ENCODE measurements at regions not wholly inside any gene's neighbourhood (a gene's known extent, or its start where the extent isn't known, plus 50 kb on each side); places are given as distances from the start of the nearest gene placed in this dataset.
"Not testable (repeated sequence)": the region's sequence is repeated elsewhere in the genome, so short reads cannot be mapped to it uniquely, and the experiment has no call there.

GRCh38 chr13:63351081-63351480, 1935.4 kb upstream of the PCDH20 start:
- no peak for DNase-seq

DNA sequence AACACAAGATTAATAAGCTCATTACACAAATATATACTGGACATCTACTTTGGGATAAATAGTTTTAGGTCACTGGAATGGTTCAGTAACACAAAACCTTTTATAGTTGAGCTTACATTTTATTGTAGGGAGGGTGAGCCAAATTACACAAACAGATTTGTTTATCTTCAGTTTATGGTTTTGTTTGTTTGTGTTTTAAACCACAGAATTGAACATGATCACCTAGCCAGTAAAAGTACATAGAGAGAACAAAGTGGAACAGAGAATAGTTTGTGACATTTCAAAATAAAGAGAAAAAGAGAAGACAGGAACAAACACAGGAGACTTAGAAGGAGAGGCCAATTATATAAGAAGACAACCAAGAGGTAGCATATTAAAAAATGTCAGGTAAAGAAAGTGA, 1930.2 kb upstream of the PCDH20 start:
- no peak for DNase-seq

DNA sequence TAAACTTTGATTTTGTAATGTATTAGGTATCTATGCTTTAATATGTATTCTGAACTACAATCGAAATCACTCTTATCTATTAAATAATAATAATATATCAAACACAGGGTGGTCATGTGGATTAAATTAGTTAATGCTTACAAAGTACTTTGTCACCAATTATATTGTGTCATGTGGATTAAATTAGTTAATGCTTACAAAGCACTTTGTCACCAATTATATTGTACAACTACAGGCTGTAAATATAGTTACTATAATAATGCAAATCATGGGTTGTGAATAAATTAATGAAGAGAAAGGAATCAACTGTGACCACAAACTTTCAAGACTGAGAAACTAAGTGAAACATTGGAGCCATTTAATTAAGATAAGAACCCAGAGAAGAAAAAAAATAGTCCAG, 1929.1 kb upstream of the PCDH20 start:
- no peak for DNase-seq

GRCh38 chr13:63337921-63338320, 1922.3 kb upstream of the PCDH20 start:
- no peak for DNase-seq

GRCh38 chr13:63337041-63337440, 1921.4 kb upstream of the PCDH20 start:
- DNase-seq = no peak

- no peak for DNase-seq
These were observed 1920.9 kb upstream of the PCDH20 start for GRCh38 chr13:63336549-63336948.

- DNase-seq = no peak
These were observed 1911.9 kb upstream of the PCDH20 start for GRCh38 chr13:63327584-63327983.

DNA sequence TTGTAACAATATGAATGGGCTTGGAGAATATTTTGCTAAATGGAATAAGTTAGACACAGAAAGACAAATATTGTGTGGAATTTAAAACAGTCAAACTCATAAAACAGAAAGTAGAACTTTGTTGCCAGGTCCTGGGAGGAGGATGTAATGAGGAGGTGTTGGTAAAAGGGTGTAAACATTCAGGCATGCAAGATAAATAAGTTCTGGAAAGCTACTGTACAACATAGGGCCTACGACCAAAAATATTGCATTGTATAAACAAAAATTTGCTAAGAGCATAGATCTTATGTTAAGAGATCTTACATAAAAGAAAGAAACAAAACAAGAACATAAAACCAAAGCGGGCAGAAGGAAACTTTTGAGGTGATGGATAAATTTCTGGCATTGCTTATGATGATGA, 1907.8 kb upstream of the PCDH20 start:
- no peak for DNase-seq

GRCh38 chr13:63311587-63311986, 1895.9 kb upstream of the PCDH20 start:
- no peak for DNase-seq

DNA sequence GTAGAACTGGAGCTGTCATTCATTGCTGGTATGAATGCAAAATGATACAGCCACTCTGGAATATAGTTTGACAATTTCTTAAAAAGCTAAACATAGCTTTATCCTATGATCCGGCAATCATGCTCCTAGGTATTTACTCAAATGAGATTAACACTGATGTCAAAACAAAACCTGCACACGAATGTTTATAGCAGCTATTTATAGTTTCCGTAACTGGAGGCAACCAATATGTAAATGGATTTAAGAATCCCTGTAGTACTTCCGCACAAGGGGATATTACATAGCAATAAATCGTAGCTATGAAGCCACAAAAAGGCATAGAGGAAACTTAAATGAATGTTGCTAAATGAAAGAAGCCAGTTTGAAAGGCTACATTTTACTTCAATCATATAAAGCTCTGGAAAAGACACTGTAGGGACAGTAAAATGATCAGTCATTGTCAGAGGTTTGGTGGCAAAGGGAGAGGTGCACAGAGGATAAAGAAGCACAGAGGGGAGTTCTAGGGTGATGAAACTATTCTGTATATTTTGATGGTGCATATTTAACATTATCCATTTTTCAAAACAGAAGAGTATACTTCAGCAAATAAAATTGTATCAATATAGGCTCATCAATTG, 1893.0 kb upstream of the PCDH20 start:
- DNase-seq = no peak

DNA sequence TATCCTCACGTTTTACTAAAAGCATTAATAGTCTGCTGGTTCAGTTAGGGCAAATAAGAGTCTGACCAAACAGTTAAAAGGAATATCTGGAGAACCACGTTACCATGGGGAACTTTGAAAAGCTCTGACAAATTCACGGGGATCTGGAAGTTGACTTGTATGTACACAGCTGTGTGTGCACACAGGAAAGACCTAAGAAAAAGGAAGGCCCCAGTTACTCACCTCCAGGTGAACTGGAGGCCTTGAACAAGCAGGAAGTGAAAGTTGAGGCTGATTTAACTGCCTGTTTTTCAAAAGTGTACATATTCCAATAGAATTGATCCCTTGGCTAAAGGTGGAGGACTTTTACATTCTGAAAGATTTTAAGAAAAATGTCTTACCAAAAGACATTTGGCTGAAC, 1891.6 kb upstream of the PCDH20 start:
- no peak for DNase-seq

- DNase-seq = no peak
These were observed 1890.0 kb upstream of the PCDH20 start for GRCh38 chr13:63305641-63306133.

DNA sequence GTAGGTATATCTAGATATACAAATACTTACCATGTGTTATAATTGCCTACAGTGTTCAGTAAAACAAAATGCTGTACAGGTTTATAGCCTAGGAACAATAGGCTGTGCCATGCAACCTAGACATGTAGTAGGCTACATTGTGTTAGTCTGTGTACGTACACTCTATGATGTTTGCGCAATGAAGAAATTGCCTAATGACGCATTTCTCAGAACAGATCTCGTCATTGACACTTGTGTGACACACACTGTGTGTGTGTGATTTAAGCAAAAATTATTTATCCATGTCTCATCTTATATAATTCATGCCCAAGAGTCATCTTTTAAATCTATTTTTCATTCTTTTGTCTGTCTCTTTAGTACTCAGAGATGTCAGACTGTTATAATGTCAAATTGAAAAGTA, 1888.8 kb upstream of the PCDH20 start:
- no peak for DNase-seq

- DNase-seq = no peak
These were observed 1884.3 kb upstream of the PCDH20 start for GRCh38 chr13:63299866-63300394.

DNA sequence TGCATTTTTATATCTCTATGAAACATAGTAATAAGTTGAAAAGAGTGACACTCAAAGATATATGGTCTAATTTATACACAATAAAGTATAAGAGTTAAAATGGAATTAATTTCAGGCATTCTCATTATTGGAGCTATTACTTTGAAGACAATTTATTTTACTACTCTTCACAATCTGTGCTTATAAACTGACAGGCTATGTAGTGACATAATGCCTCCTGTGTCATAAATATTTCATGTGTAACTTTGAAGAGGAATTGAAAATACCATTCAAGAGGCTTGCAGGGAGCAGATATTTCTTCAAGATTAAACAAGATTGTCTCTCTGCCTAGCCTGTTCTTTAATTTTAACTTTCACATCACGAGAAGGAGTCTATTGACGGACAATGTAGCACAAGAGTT, 1881.5 kb upstream of the PCDH20 start:
- DNase-seq = no peak

DNA sequence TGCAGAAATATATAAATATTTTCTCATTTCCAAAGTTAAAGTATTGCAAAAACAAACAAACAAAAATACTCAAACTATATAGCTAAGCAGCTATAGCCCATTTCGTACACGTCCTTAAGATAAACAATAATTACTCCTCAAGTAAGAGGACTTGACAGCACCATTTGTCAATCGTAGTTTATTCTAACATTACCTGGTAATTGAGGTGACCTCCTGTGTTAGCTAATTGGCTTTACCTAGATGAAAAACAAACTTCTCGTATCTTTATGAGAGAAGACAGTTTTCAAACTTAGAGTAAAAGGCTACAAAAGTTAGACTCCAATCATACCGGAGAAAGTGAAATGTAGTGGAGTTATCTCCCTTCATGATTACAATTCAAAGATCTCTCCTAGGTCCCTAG, 1876.1 kb upstream of the PCDH20 start:
- DNase-seq = no peak

- no peak for DNase-seq
These were observed 1872.9 kb upstream of the PCDH20 start for GRCh38 chr13:63288576-63288975.

DNA sequence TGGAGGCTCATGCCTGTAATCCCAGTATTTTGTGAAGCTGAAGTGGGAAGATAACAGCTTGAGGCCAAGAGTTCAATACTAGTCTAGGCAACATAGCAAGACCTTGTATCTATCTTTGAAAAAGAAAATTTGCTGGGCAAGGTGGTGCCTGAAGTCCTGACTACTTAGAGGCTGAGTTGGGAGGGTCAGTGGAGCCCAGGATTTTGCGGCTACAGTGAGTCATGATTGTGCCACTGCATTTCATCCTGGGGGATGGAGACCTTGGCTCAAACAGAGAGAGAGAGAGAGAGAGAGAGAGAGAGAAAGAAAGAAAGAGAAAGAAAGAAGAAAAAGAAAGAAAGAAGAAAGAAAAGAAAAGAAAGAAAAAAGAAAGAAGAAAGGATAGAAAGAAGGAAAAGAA, 1872.3 kb upstream of the PCDH20 start:
- no peak for DNase-seq

GRCh38 chr13:63285426-63285825, 1869.8 kb upstream of the PCDH20 start:
- no peak for DNase-seq

- DNase-seq = no peak
These were observed 1863.5 kb upstream of the PCDH20 start for GRCh38 chr13:63279136-63279535.

DNA sequence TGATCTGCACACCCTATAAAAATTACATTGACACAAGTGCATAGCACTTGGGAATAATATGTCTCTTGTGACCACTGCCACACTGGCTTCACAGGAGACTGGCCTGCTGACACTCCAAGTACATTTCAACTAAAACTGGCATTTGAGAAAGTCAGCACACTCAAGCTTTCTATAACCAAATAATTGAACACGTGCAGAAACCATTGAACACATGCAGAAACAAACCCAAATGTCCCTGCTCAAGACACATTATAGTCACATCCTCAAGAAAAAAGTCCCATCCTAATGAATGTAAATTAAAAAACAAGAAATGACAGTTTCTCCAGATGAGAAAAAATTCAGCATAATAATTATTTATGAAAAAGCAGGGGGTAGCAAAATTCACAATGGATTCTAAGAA, 1859.1 kb upstream of the PCDH20 start:
- DNase-seq = no peak

- no peak for DNase-seq
These were observed 1834.0 kb upstream of the PCDH20 start for GRCh38 chr13:63249411-63250187.

- DNase-seq = not testable (repeated sequence)
These were observed 1821.2 kb upstream of the PCDH20 start for GRCh38 chr13:63236667-63237396.

- not testable (repeated sequence) for DNase-seq
These were observed 1802.9 kb upstream of the PCDH20 start for GRCh38 chr13:63218596-63218995.

Data from T-helper 1 cell (primary cell).